Islet of Langerhans (tissue), 1 donor: ENCODE measurements at regions not wholly inside any gene's neighbourhood (a gene's known extent, or its start where the extent isn't known, plus 50 kb on each side); places are given as distances from the start of the nearest gene placed in this dataset.

Experiments
- FAIRE-seq: peaks from one replicate; lab custom pipeline; 2011; peaks lifted over from hg19 to GRCh38; lab: Jason Lieb, UNC

GRCh38 chrX:93598076-93598475 is 75.3 kb downstream of the NAP1L3 start:
- FAIRE-seq = no peak

GRCh38 chrX:93594780-93595179 is 78.6 kb downstream of the NAP1L3 start:
- no peak for FAIRE-seq

GRCh38 chrX:93593966-93594365 is 79.4 kb downstream of the NAP1L3 start:
- FAIRE-seq = no peak

- FAIRE-seq = no peak
Measured at GRCh38 chrX:93591398-93591797, 82.0 kb downstream of the NAP1L3 start.

GRCh38 chrX:93585661-93586060 is 87.7 kb downstream of the NAP1L3 start:
- no peak for FAIRE-seq

GRCh38 chrX:93580634-93581033 is 92.7 kb downstream of the NAP1L3 start:
- no peak for FAIRE-seq

- peak; percentile 81 for FAIRE-seq
Measured at GRCh38 chrX:93538575-93538974, 134.8 kb downstream of the NAP1L3 start.

- no peak for FAIRE-seq
Measured at GRCh38 chrX:93528917-93529316, 144.5 kb downstream of the NAP1L3 start.
